Ishikawa (cell line): ENCODE measurements at regions not wholly inside any gene's neighbourhood (a gene's known extent, or its start where the extent isn't known, plus 50 kb on each side); places are given as distances from the start of the nearest gene placed in this dataset.

Experiments used
- CREB1 ChIP-seq: IDR thresholded peaks from 2 replicates; pipeline ENCODE4 v1.6.1; 2012; ENCODE audit warnings: low read depth
- EGR1 ChIP-seq: IDR thresholded peaks from 2 replicates; pipeline ENCODE4 v1.6.1; 2012
- EP300 ChIP-seq: IDR thresholded peaks from 2 replicates; pipeline ENCODE4 v1.6.1; 2012; ENCODE audit warnings: borderline replicate concordance
- FOXM1 ChIP-seq: IDR thresholded peaks from 2 replicates; pipeline ENCODE4 v1.6.1; 2012; ENCODE audit warnings: low read depth, borderline replicate concordance
- MAX ChIP-seq: IDR thresholded peaks from 2 replicates; pipeline ENCODE4 v1.6.1; 2012
- RAD21 ChIP-seq: IDR thresholded peaks from 2 replicates; pipeline ENCODE4 v1.6.1; 2012; ENCODE audit warnings: low read depth
- REST ChIP-seq: IDR thresholded peaks from 2 replicates; pipeline ENCODE4 v1.6.1; 2012; ENCODE audit warnings: low read depth, mild to moderate bottlenecking
- TAF1 ChIP-seq: IDR thresholded peaks from 2 replicates; pipeline ENCODE4 v1.6.1; 2012; ENCODE audit warnings: low read depth, mild to moderate bottlenecking
- TCF12 ChIP-seq: IDR thresholded peaks from 2 replicates; pipeline ENCODE4 v1.6.1; 2012; ENCODE audit warnings: low read depth
- TEAD4 ChIP-seq: IDR thresholded peaks from 2 replicates; pipeline ENCODE4 v1.6.1; 2012
- USF1 ChIP-seq: IDR thresholded peaks from 2 replicates; pipeline ENCODE4 v1.6.1; 2012
- YY1 ChIP-seq: IDR thresholded peaks from 2 replicates; pipeline ENCODE4 v1.6.1; 2012; ENCODE audit warnings: low read depth

- no peak for TF ChIP-seq TAF1
- TF ChIP-seq TEAD4: no peak
- no peak for TF ChIP-seq YY1
- no peak for TF ChIP-seq USF1
- no peak for TF ChIP-seq EGR1
- TF ChIP-seq RAD21: no peak
- TF ChIP-seq MAX: no peak
- no peak for TF ChIP-seq EP300
- TF ChIP-seq TCF12: no peak
- no peak for TF ChIP-seq REST
- no peak for TF ChIP-seq FOXM1
- no peak for TF ChIP-seq CREB1
Measured at GRCh38 chr12:78386871-78387270, 477.7 kb upstream of the SYT1 start.
